SIG-M5 treated with dmso at 0.1 percent for 504 hours (cell line): ENCODE measurements at regions not wholly inside any gene's neighbourhood (a gene's known extent, or its start where the extent isn't known, plus 50 kb on each side); places are given as distances from the start of the nearest gene placed in this dataset.
"Not testable (repeated sequence)": the region's sequence is repeated elsewhere in the genome, so short reads cannot be mapped to it uniquely, and the experiment has no call there.

Experiments
- DNase-seq: peaks from one replicate; lab custom pipeline; 2025; ENCODE audit not compliant: unreplicated experiment; lab: John Stamatoyannopoulos, UW

GRCh38 chr18:10604182-10604581 lies 78.4 kb downstream of the NAPG start:
- peak; percentile 6 for DNase-seq

- not testable (repeated sequence) for DNase-seq
Observed at GRCh38 chr18:10606881-10607280, 81.1 kb downstream of the NAPG start.

GRCh38 chr18:10607332-10608248 lies 81.8 kb downstream of the NAPG start:
- not testable (repeated sequence) for DNase-seq

- not testable (repeated sequence) for DNase-seq
Observed at GRCh38 chr18:10608450-10608849, 82.6 kb downstream of the NAPG start.

GRCh38 chr18:10609046-10609445 lies 83.2 kb downstream of the NAPG start:
- not testable (repeated sequence) for DNase-seq

- DNase-seq, result not testable (repeated sequence)
Observed at GRCh38 chr18:10613226-10613625, 87.4 kb downstream of the NAPG start.

- not testable (repeated sequence) for DNase-seq
Observed at GRCh38 chr18:10616714-10617113, 90.9 kb downstream of the NAPG start.

- DNase-seq, result not testable (repeated sequence)
Observed at GRCh38 chr18:10618797-10619196, 93.0 kb downstream of the NAPG start.

- not testable (repeated sequence) for DNase-seq
Observed at GRCh38 chr18:10619280-10619679, 93.5 kb downstream of the NAPG start.

GRCh38 chr18:10619833-10620232 lies 94.0 kb downstream of the NAPG start:
- not testable (repeated sequence) for DNase-seq
